GM10266 (cell line): ENCODE measurements at regions not wholly inside any gene's neighbourhood (a gene's known extent, or its start where the extent isn't known, plus 50 kb on each side); places are given as distances from the start of the nearest gene placed in this dataset.

Experiments used
- DNase-seq: peaks from one replicate; pipeline ENCODE4 v3.0.0; 2012; ENCODE audit errors: extremely low spot score
- TF ChIP-seq, protein P1 (sequence below): IDR thresholded peaks from 2 replicates; pipeline ENCODE4 v1.5.1; 2012; ENCODE audit warnings: mild to moderate bottlenecking, low read depth; ENCODE audit not compliant: control insufficient read depth, insufficient read depth; ENCODE audit errors: missing control alignments

DNA sequence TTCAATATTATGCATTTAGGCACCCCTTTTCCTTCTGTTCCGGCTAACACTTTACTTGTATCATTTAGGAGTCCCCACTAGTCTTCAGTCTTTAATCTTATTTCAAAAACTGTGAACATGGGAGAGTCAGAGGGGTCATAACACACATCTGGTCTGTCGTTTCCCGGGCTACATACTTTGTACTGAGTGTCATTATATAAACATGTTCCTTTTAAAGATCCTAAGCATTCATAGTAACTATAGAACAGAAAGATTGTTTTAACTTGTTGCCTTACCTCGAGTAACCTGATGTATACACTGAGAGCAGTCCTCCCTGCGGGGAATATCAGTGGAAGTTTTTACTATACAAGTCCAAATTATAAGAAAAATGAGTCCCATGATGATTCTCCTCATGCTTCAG is 78.2 kb upstream of the VEPH1 start:
- TF ChIP-seq, protein P1, sequence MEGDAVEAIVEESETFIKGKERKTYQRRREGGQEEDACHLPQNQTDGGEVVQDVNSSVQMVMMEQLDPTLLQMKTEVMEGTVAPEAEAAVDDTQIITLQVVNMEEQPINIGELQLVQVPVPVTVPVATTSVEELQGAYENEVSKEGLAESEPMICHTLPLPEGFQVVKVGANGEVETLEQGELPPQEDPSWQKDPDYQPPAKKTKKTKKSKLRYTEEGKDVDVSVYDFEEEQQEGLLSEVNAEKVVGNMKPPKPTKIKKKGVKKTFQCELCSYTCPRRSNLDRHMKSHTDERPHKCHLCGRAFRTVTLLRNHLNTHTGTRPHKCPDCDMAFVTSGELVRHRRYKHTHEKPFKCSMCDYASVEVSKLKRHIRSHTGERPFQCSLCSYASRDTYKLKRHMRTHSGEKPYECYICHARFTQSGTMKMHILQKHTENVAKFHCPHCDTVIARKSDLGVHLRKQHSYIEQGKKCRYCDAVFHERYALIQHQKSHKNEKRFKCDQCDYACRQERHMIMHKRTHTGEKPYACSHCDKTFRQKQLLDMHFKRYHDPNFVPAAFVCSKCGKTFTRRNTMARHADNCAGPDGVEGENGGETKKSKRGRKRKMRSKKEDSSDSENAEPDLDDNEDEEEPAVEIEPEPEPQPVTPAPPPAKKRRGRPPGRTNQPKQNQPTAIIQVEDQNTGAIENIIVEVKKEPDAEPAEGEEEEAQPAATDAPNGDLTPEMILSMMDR, result no peak
- DNase-seq, result no peak

DNA sequence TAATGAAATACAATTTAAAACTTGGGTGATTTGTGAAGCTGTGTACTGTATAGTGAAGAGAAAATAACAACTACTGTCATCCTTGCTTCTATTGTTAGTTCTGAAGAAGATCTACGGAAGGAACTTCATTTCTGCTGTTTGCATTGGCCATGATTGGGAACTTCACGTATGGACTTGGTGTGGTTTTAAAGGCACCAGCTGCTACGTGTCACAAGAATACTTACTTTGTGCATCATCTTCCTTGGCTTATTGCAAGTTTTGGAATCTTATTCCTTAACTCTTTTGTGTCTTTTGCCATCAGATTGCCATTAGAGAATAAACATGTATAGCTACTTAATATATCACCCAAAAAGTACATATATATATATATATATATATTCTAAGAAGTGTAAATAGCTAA is 75.0 kb upstream of the VEPH1 start:
- TF ChIP-seq, protein P1, result no peak
- no peak for DNase-seq

DNA sequence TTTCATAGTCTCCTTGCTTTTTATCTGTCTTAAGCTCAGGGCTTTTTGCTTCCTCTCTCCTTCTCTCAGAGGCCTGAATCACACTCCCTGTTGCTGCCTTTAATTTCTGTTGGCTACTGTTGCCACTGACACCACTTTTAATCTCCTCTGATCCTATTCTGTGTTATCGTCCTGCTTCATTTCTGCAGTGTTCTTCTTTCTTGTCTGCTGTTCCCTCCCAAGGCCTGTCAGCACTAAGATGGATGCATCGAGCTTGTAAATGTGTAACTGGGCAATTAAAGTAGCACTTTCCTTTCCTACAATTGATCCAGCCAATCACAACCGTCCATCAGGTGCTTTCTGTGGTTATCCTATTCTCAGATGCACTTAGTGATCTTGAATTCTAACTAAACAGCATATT is 71.3 kb upstream of the VEPH1 start:
- no peak for DNase-seq
- TF ChIP-seq, protein P1, result no peak

DNA sequence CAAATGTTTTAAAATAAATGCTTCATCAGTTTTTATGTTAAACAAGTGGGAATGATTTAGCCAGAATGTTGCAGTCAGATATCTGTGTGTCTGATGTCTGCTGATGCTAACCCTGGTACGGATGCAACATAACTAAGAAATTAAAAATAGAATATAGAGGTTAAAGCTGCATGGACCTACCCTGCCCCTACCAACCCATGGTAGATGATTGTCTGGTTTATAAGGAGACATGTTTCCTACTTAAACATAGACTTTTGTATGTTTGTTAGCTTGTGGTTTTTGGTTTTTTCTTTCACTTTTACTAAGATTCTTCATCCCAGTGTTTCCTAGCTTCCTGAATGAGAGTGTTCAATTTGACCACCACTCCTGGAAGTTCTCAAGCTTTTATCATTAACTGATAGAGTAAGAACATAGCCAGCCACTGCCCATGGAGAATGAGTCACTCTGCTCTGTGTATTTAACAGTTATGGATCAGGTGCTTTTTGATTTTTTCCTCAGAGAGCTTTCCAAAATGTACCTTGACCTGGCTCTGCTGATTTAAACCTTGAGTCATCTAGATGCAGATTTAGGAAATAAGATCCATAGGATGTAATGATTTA is 70.7 kb upstream of the VEPH1 start:
- TF ChIP-seq, protein P1, result no peak
- DNase-seq, result no peak

DNA sequence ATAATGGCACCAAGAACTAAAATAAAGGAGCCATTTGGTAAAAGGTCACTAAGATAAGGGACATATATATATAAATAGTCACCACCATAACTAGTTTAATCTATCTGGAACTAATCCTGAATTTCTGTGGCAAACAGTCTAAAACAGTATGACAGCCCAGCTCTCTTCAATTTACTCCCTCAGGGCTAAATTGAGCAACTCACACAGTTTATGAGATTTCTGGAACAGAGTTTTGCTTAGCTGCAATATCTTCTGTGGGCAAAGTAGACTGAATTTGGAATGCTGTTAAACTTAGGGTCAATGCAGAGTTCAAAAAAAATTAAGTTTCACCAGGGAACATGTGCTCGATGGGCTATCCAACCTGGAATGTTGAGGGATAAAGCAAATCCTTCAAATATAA is 70.1 kb upstream of the VEPH1 start:
- DNase-seq, result no peak

DNA sequence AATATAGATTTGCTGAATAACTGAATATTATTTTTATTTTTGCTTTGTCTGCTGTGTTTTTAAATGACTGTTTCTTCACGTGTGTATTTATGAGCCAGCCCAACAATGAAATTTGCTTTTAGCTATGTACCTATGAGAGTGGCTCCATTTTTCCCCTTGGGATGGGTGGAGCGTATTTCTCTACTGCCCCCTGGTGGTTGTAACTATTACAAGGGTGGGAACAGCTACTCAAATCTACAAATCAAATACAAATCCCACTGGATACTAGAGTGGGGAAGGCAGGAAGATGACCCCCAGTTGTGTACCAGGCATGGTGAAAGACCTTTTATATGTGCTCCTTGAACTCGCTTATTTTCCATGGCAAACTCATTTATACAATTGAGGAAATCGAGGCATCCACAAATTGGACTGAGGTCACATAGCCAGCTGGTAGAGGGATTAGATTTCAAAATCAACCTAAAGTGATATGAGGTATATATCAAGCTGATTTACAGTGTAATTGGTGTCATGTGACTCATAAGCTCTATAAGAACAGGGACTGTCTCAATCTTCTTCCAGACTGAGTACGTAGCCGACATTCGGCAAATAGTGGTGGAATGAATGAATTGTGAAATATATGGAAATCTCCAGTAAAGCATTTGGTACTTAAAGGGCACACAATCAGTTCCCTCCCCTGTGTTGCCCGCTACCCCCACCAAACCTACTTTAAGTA is 69.5 kb upstream of the VEPH1 start:
- TF ChIP-seq, protein P1, result peak; percentile 68
- DNase-seq, result peak; percentile 40

More for the DNA sequence above, 70.1 kb upstream of the VEPH1 start:
- TF ChIP-seq, protein P1, result no peak

DNA sequence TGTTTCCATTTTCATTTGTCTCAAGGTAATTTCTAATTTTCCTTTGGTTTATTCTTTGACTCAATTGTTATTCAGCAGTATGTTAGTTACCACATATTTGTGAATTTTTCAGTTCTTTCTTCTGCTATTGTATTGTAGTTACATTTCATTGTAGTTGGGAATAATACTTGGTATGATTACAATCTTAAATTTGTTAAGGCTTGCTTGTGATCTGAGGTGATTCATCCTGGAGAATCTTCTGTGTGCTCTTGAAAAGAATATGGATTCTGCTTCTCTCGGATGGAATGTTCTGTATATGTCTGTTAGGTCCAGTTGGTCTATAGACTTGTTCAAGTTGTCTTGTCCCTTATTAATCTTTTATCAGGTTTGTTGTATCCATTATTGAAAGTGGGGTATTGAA is 63.4 kb upstream of the VEPH1 start:
- no peak for DNase-seq
- TF ChIP-seq, protein P1, result no peak
